ENCODE measurements at regions not wholly inside any gene's neighbourhood (a gene's known extent, or its start where the extent isn't known, plus 50 kb on each side); places are given as distances from the start of the nearest gene placed in this dataset.

- no peak for FAIRE-seq
- no peak for DNase-seq (ENCODE audit: low spot score)
Measured at GRCh38 chr4:122516376-122516775, 59.9 kb upstream of the IL2 start.

GRCh38 chr4:122514671-122515070 lies 58.1 kb upstream of the IL2 start:
- FAIRE-seq (no peak), DNase-seq (ENCODE audit: low spot score) (no peak)

DNA sequence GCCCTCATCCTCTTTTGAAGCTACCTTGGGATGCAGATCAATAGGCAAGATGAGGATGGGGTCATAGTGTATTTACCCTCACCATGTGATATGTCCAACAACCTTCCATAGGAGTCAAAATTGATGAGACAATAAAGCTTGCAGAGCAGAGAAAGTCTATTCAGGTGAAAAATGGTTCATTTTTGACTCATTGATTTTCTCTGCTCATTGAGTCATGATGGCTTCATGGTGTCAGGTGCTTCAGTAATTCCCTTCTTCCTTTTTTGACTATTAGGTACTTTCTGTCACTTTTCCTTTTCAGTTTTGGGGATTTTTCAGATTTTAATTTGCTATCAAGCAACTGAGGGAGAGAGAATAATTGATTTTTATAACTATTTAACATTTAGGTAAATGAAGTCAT lies 55.9 kb upstream of the IL2 start:
- no peak for FAIRE-seq
- no peak for DNase-seq (ENCODE audit: low spot score)

GRCh38 chr4:122508083-122508482 lies 51.6 kb upstream of the IL2 start:
- DNase-seq (ENCODE audit: low spot score) (no peak), FAIRE-seq (no peak)

All from RCC 7860 (cell line).